Activated naive CD4-positive, alpha-beta T cell treated with anti-CD3 and anti-CD28 coated beads, Interleukin-2, amount 50 U/mL, for 72 hours (primary cell): ENCODE measurements at regions not wholly inside any gene's neighbourhood (a gene's known extent, or its start where the extent isn't known, plus 50 kb on each side); places are given as distances from the start of the nearest gene placed in this dataset.
A peak's percentile ranks its signal among the peaks of the same experiment; 100 is the strongest.

ENCODE experiments used
- ATAC-seq, 2 donors: fragments of 150-1000 bp; cut with Tn5 transposase; 2 replicates each; pipeline ENCODE4 v1.10.0; 2021; ENCODE audit warnings: mild to moderate bottlenecking in 2 of 2, moderate library complexity in 2 of 2
- DNase-seq, 2 donors: peaks; one replicate each; pipeline ENCODE4 v3.0.0; 2021 to 2022; ENCODE audit warnings: low spot score in 2 of 2
- H3K27ac Mint-ChIP-seq, 2 donors: one replicate each; pipeline ENCODE4 v1.8.0; 2022; ENCODE audit warnings: mild to moderate bottlenecking in 2 of 2, mixed read lengths in 2 of 2
- H3K36me3 Mint-ChIP-seq, 2 donors: one replicate each; pipeline ENCODE4 v1.8.0; 2022; ENCODE audit warnings: mixed read lengths in 2 of 2
- H3K9me3 Mint-ChIP-seq, 2 donors: one replicate each; pipeline ENCODE4 v1.8.0; 2022; ENCODE audit warnings: mixed read lengths in 2 of 2

DNA sequence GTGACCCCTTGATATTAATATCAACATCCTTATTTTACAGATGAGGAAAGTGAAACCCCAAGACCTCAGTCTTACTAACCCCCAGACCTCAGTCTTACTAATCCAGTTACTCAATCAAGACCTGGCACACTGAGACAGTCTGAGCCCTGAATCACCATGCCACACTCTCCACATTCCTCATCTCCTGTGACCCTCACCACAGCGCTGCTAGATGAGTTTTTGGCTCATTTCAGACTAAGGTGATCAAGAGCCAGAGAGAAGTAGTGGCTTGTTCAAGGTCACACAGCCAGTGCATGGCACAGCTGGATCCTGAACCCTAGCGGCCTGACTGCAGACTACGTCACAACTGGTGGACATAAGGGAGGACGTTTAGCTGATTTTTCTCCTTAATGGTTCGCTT is 579.2 kb downstream of the BCL11B start:
- DNase-seq: peak in 1 of 2 donors; percentile 31
- no peak overlapping the region for H3K27ac Mint-ChIP-seq
- H3K36me3 Mint-ChIP-seq: peaks cover 14 to 27% of the 10 kb centered on the region in 2 donors
- peaks cover 17 to 21% of the 10 kb centered on the region in 2 donors for H3K9me3 Mint-ChIP-seq
- peak; percentile 92 to 95 for ATAC-seq

DNA sequence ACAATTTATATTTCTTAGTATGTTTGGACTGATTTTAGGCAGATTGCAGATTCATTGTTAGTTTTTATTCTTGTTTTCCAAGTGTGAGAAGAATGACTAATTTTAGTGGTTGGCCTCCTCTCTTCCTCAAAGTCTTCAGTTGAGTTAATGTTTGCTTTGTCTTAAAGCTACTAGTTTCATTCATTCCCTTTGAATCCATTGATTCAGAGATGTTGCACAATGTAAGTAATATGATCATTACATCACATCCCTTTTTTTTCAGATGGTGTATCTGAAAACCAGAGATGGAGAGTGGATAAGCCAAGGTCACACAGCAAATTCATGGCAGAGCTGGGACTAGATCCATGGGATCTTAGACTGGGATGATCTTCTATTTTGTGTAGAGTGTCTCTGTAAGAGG is 577.5 kb downstream of the BCL11B start:
- H3K27ac Mint-ChIP-seq: no peak overlapping the region
- ATAC-seq: peak in 1 of 2 donors; percentile 16
- peaks cover 17 to 25% of the 10 kb centered on the region in 2 donors for H3K9me3 Mint-ChIP-seq
- DNase-seq: no peak
- peaks cover 14 to 27% of the 10 kb centered on the region in 2 donors for H3K36me3 Mint-ChIP-seq

DNA sequence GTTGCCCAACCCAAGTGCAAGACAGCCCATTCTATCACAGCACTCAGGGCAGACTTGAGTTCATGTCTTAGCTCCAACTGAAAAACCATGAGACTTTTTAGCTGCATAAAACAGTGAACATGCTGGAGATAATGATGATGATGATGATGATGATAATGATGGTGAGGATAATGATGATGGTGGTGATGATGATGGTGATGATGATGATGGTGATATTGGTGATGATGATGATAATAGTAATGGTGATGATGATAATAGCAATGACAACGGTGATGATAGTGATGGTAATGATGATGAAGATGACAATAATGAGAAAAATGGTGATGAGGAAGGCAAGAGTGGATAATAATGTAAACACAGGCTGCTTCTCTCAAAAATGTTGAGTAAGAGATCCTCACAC is 576.2 kb downstream of the BCL11B start:
- no peak for ATAC-seq
- H3K9me3 Mint-ChIP-seq: peaks cover 17 to 25% of the 10 kb centered on the region in 2 donors
- H3K27ac Mint-ChIP-seq: no peak overlapping the region
- DNase-seq: no peak
- H3K36me3 Mint-ChIP-seq: peaks cover 14 to 27% of the 10 kb centered on the region in 2 donors

DNA sequence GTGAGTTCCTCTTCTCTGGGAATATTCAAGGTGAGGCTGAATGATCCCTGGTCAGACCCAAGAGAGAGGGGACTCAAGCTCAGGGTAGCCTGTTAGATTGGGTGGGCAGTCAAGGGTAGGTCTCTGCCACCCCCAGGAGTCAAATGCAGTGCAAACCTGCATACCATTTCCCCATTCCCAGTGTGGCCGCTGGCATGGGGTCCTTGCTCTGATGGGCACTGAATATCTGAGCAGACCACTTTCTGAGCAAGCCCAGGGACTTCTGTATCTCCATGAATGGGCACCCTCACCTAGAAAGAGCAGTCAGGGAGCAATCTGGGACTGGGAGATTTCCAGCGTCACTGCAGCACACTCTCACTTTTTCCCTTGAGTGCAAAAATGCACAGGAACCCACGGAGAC is 573.7 kb downstream of the BCL11B start:
- no peak overlapping the region for H3K27ac Mint-ChIP-seq
- ATAC-seq: no peak
- peaks cover 14 to 27% of the 10 kb centered on the region in 2 donors for H3K36me3 Mint-ChIP-seq
- DNase-seq: no peak
- peaks cover 17 to 25% of the 10 kb centered on the region in 2 donors for H3K9me3 Mint-ChIP-seq

DNA sequence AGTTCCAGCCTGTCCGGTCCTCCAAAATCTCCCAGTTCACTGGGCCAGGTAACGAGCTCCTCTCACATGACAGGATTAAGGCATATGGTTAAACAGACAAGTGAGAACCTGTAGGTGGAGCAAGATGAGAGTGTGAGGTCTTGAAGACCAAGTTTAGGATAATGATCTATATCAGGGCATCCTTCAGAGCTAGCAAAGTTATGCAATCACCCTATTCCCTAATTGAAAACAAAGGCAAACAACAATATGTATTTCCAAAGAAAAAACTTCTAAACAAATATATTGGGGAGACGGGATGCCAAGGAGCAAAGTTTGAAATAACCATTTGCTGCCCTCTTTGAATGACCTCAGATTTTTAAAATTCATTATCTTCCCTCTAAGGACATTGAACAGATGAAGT is 571.2 kb downstream of the BCL11B start:
- DNase-seq: no peak
- no peak for ATAC-seq
- Mint-ChIP-seq H3K9me3 (peaks cover 10 to 16% of the 10 kb centered on the region in 2 donors), H3K36me3 (peaks cover 11 to 16% of the 10 kb centered on the region in 2 donors), H3K27ac (no peak overlapping the region)

DNA sequence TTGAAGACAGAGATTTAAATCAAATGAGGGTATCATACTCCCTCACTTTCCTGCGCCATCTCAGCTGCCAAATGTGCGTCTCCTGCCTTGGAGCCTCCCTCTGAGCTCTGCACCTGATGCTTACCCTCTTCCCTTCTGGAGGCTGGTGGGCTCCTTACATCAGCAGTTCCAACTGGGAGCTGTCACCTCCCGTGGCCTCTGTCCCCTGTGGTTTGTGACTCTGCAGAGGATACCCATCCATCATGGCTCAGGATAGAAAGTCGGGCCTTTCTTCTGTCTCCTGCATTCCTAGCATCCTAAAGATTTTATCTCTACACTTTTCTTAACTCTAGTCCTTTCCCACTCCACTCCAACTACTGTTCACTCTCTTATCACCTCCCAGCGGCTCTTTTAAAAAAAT is 570.6 kb downstream of the BCL11B start:
- Mint-ChIP-seq H3K27ac (no peak overlapping the region), H3K9me3 (peaks cover 7 to 13% of the 10 kb centered on the region in 2 donors), H3K36me3 (peaks cover 6 to 11% of the 10 kb centered on the region in 2 donors)
- ATAC-seq (no peak), DNase-seq (no peak)

DNA sequence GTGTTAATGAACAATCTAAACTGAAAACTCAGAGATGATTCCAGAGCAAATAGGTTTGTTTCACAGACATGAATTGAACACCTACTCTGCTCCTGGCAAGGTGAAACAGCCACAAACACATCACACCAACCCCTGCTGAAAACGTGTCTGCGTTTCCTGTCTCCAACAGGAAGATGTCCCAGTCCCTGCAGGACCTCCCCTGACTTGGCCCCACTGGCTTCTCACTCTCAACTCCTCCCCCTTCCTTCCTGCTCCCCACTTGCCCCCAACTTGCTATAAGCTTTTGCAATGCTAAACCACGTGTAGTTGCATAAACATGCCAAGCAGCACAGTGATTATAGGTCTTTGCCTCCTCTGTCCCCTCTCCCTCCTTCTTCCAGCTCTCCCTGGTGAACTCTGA is 567.6 kb downstream of the BCL11B start:
- DNase-seq: no peak
- H3K36me3 Mint-ChIP-seq: no peaks in the 10 kb centered on the region
- ATAC-seq: peak; percentile 32 to 33
- H3K27ac Mint-ChIP-seq: peak overlapping the region; percentile 21 to 70
- no peaks in the 10 kb centered on the region for H3K9me3 Mint-ChIP-seq

DNA sequence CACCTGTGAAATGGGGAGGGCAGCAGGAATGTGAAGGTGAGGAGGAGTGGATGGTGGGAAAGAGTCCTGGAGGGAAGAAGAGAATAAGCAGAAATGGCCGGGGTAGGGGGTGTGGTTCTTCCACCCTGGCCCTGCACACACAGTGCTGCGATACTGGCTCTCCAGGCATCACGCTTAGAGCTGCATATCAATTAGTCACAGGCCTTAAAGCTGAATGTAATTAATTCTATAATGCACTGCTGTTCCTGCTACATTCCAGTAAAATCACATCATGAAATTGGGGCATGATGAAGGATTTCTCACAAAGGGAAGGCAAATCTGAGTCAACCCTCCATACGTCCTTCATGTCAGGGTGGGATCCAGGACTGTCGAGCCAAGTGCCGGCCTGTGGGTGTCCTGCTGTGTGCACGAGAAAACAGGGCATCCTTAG is 566.1 kb downstream of the BCL11B start:
- H3K9me3 Mint-ChIP-seq: no peaks in the 10 kb centered on the region
- no peaks in the 10 kb centered on the region for H3K36me3 Mint-ChIP-seq
- DNase-seq (no peak), ATAC-seq (no peak)
- no peak overlapping the region for H3K27ac Mint-ChIP-seq

DNA sequence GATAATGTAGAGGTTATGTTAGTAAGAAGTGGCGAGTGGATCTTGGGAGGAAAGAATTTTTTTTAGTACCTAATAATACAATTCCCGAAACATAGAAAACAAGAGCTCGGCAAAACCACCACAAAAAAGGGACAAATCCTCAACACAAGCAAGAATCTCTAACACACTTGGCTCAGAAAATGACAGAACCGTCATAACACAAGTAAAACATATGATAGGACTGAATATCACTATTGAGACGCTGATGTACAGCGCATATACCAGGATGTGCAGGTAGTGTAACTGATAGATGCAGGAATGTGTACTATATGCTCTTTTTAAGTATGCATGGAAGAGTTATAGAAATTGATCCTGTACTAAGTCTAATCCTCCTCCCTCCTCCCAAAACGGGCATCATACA is 564.5 kb downstream of the BCL11B start:
- DNase-seq (no peak), ATAC-seq (no peak)
- H3K36me3 Mint-ChIP-seq: no peaks in the 10 kb centered on the region
- H3K27ac Mint-ChIP-seq: no peak overlapping the region
- H3K9me3 Mint-ChIP-seq: no peaks in the 10 kb centered on the region

DNA sequence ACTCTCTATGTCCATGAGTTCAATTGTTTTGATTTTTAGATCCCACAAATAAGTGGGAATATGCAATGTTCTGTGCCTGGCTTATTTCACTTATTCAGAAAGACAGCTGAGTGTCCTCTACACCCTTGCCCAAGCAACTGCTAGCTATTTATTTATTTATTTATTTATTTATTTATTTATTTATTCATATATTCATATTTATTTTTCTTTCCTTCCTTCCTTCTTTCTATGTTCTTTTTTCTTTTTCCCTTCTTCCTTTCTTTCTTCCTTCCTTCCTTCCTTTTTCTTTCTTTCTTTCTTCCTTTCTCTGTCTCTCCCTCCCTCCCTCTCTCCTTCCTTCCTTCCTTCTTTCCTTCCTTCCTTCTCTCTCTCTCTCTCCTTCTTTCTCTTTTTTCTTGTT is 563.4 kb downstream of the BCL11B start:
- Mint-ChIP-seq H3K9me3 (no peaks in the 10 kb centered on the region), H3K27ac (peak overlapping the region in 1 of 2 donors; percentile 72), H3K36me3 (no peaks in the 10 kb centered on the region)
- no peak for DNase-seq
- ATAC-seq: no peak

DNA sequence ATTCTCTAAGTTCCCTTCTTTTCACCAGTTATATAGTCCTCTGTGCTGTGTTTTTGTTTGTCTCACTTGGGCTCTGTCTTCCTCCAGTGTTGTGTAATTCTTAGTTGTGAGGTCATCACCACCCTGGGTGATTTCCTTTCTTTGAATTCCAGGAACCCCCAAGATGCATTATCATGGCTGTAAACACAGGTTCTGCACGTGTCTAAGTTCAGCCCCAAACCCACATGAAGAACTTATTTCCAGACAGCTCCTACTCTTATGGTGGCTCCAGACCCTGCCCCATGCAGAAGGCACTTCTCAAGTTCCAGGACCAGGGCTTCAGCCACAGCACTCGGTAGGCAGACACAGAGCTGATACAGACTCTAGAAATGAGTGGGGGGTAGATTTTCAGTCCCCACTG is 560.5 kb downstream of the BCL11B start:
- DNase-seq (no peak), ATAC-seq (peak in 1 of 2 donors; percentile 50)
- Mint-ChIP-seq H3K36me3 (no peaks in the 10 kb centered on the region), H3K27ac (peak overlapping the region in 1 of 2 donors; percentile 5), H3K9me3 (no peaks in the 10 kb centered on the region)

DNA sequence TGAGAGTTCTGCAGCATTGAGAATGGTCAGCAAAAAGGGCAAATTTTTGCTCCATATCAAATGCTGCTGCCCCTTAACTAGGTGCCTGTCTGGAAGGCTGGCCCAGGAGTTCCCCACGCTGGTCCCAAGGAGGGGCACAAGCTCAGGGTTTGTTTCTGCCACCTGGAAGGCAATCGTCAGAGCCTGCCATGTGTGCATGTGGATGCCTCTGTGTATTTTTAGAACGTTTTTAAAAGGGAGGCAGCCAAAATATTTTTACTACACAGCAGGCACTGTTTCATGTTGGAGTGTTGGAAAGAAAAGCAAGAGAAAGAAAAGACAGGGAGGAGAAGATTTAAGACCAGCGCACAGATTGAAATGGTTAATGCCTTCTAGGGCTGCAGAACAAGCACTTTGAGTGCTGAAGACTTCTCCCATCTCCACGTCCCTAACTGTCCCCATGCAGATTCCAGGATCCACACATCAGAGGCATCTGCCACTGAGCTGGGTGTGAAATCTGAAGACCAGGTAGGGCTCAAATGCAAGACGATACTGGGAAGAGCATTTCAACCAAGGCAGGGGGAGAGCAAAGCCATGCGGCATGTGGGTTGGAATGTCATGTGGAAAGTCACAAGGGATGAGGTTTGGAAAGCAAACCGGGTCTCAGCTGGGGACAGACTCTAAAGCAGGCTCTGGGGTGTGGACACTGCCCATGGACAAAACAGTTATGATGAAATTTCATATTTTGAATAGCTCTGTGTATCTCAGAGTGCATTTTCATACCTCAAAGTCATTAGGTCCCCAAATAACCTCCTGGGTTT is 557.2 kb downstream of the BCL11B start:
- DNase-seq: no peak
- H3K36me3 Mint-ChIP-seq: no peaks in the 10 kb centered on the region
- no peak for ATAC-seq
- H3K27ac Mint-ChIP-seq: no peak overlapping the region
- H3K9me3 Mint-ChIP-seq: no peaks in the 10 kb centered on the region

DNA sequence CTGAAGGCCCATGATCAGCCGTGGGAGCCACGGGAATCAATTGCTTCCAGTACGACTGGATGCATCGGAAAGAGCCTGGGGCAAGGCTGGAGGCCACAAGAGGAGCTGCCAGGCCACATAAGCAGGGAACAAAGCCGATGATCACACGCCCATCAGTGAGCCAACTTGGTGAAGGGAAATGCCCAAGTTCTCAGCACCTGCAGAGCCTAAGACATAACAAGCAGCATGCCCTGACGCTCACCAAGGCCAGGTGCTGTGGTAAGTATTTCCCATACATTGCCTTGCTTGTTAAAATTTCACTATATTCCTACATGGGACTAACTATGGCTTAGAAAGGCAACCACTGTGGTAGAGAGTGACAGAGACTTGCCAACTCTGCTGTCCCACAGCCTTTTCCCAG is 555.9 kb downstream of the BCL11B start:
- ATAC-seq (no peak), DNase-seq (no peak)
- H3K36me3 Mint-ChIP-seq: no peaks in the 10 kb centered on the region
- no peaks in the 10 kb centered on the region for H3K9me3 Mint-ChIP-seq
- no peak overlapping the region for H3K27ac Mint-ChIP-seq

DNA sequence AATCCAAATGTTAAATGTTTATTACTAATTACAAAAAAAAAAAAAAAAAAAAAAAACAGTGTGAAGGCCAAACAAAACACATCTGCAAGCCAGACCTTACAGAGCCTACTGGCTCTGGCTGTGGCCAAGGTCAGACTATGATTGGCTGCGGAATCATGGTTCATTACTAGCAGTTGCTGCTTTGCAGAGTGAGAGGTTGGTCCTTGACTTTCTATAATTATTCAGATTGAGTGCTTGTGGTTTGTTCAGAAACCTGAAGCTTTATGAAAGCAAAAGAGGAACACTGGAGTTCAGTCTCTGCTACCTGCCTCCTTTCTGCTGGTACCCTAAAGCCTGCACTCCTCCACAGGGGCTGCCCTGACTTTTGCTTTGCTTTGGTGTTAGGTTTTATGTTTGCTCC is 550.9 kb downstream of the BCL11B start:
- peaks cover 0 to 14% of the 10 kb centered on the region in 2 donors for H3K36me3 Mint-ChIP-seq
- ATAC-seq (no peak), DNase-seq (no peak)
- no peak overlapping the region for H3K27ac Mint-ChIP-seq
- peaks cover 0 to 17% of the 10 kb centered on the region in 2 donors for H3K9me3 Mint-ChIP-seq

DNA sequence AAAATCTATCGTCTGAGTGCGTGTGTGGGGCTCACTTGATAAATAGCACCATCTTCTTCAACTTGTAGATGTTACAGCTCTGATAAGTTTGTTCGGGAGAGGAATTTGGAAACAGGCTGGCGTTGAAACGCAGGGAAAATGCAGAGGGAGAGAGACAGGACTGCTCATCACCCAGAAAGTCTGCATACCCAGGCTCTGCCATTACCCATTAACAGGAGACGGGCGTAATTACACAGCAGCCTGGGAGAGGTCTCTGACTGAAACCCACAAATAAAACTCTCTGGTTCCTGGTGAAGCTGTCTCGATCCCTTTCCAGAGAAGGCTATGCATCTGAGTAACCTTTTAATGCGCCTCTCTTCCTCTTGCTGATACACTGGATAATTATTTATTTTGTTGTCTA is 547.3 kb downstream of the BCL11B start:
- Mint-ChIP-seq H3K9me3 (peaks cover 0 to 17% of the 10 kb centered on the region in 2 donors), H3K27ac (no peak overlapping the region), H3K36me3 (peaks cover 0 to 14% of the 10 kb centered on the region in 2 donors)
- DNase-seq (no peak), ATAC-seq (no peak)

DNA sequence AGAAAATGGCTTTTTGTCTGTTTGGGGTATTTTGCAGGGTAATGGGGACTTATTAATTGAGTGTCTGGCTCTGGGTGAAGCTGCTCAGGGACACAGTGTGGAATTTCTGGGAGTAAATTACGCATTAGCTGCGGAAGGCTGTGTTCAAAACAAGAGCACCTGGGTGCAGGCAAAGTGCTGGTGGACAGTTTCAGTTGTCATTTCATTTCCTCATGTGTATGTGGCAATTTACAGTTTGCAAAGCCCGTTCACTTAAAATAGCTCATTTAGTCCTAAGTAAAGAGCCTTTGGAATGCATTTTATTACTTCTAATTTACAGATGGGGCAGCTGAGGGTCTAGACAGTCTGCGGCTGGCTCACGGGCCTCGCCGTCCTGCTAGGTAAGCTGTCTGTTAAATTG is 546.8 kb downstream of the BCL11B start:
- H3K27ac Mint-ChIP-seq: no peak overlapping the region
- peaks cover 0 to 17% of the 10 kb centered on the region in 2 donors for H3K9me3 Mint-ChIP-seq
- ATAC-seq: no peak
- DNase-seq: no peak
- peaks cover 0 to 14% of the 10 kb centered on the region in 2 donors for H3K36me3 Mint-ChIP-seq

DNA sequence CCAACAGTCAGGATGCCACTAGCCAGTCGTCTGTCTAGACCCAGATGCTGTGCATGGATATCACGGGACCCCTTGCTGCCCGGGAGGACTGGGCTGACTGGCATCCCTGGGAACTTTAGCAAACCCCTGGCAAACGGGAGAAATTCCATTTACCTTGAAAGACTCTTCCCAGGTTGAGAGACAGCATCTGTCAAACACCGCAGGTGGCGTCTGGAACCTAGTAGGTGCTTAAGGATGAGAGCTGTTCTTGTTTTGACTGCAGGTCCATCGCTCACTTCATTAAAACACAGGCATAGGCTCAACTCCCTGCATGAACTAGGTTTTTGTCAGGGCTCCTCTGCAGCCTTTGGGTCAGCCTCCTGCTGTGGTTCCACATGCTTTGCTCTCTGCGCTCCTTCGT is 546.3 kb downstream of the BCL11B start:
- DNase-seq (no peak), ATAC-seq (no peak)
- peaks cover 0 to 17% of the 10 kb centered on the region in 2 donors for H3K9me3 Mint-ChIP-seq
- H3K36me3 Mint-ChIP-seq: peaks cover 0 to 14% of the 10 kb centered on the region in 2 donors
- H3K27ac Mint-ChIP-seq: no peak overlapping the region
